ENCODE measurements at regions not wholly inside any gene's neighbourhood (a gene's known extent, or its start where the extent isn't known, plus 50 kb on each side); places are given as distances from the start of the nearest gene placed in this dataset.

DNA sequence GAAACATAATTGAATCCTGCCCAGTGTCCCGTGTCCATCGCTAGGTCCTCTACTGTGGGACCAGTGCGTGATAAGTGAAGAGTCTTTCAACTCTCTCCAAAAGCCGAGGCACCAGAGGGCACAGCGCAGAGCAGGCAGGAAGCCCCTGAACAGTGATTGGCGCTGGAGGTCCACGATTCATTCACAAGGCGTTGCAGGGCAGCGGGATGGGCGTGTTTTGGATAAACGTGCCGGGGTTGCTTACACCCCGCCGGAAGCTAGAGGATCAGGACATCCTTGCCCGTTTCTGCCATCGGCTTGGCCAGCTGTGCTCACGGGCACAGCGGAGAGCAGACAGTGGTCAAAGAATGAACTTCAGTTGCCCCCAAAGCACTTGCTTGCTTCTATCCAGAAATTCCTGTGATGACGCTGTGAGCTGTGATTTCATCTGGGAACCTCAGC, 86.0 kb upstream of the PFKP start:
- Histone ChIP-seq H3K27me3 (no peaks in the 10 kb centered on the region), H4K20me1 (ENCODE audit: low read depth) (no peaks in the 10 kb centered on the region), H3K27ac (no peak overlapping the region), H3K4me2 (no peak overlapping the region), H3K36me3 (no peaks in the 10 kb centered on the region), H3K4me1 (peaks cover 3% of the 10 kb centered on the region), H3K9me3 (ENCODE audit: low read depth) (no peaks in the 10 kb centered on the region), H3K79me2 (ENCODE audit: low read depth) (no peaks in the 10 kb centered on the region), H2AFZ (replicated peaks) (no peak overlapping the region), H3K9ac (no peak overlapping the region), H3K4me3 (no peak overlapping the region), H3F3A (ENCODE audit: low read depth) (no peaks in the 10 kb centered on the region)
- Mint-ChIP-seq H3K4me3 (no peak overlapping the region), H3K9me3 (no peaks in the 10 kb centered on the region), H3K36me3 (no peaks in the 10 kb centered on the region), H3K4me1 (peaks cover 22% of the 10 kb centered on the region), H3K27ac (no peak overlapping the region), H3K27me3 (ENCODE audit: insufficient read depth, low read depth) (peaks cover 10% of the 10 kb centered on the region)
- DNase-seq (ENCODE audit: low spot score): no peak
- no peak for TF ChIP-seq CTCF (IDR thresholded peaks at IDR 0.05)
- no peak for TF ChIP-seq EZH2phosphoT487 (IDR thresholded peaks at IDR 0.05)
- no peak for TF ChIP-seq EZH2 (IDR thresholded peaks at IDR 0.05)

DNA sequence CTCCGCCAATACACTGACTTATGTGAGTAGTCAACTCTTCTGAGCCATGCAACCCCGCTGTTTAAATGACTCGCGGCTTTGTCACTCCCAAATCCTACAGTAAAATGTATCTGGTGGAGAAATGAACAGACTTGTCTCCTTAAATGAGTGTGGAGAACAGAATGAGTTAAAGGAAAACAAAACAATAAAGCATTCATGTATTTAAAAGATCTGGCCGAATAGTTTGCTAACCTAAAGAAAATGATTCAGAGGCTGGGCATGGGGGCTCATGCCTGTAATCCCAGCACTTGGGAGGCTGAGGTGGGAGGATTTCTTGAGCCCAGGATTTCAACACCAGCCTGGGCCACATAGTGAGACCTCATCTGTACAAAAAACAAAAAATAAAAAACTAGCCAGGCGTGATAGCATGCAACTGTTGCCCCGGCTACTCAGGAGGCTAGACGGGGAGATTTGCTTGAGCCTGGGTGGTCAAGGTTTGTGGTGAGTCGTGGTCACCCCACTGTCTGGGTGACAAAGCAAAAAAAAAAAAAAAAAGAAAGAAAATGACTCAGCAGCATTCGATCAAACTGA, 86.5 kb upstream of the PFKP start:
- TF ChIP-seq EZH2 (IDR thresholded peaks at IDR 0.05) (no peak), EZH2phosphoT487 (IDR thresholded peaks at IDR 0.05) (no peak), CTCF (IDR thresholded peaks at IDR 0.05) (no peak)
- H3K9me3 ChIP-seq (ENCODE audit: low read depth): no peaks in the 10 kb centered on the region
- Mint-ChIP-seq H3K4me3 (no peak overlapping the region), H3K27ac (peak overlapping the region; percentile 8), H3K27me3 (ENCODE audit: insufficient read depth, low read depth) (peaks cover 10% of the 10 kb centered on the region), H3K9me3 (no peaks in the 10 kb centered on the region), H3K4me1 (peaks cover 17% of the 10 kb centered on the region), H3K36me3 (no peaks in the 10 kb centered on the region)
- DNase-seq (ENCODE audit: low spot score): no peak
- no peak overlapping the region for H3K9ac ChIP-seq
- H3K79me2 ChIP-seq (ENCODE audit: low read depth): no peaks in the 10 kb centered on the region
- H3K4me1 ChIP-seq: peaks cover 3% of the 10 kb centered on the region
- no peaks in the 10 kb centered on the region for H3F3A ChIP-seq (ENCODE audit: low read depth)
- no peaks in the 10 kb centered on the region for H3K27me3 ChIP-seq
- H4K20me1 ChIP-seq (ENCODE audit: low read depth): no peaks in the 10 kb centered on the region
- no peak overlapping the region for H3K27ac ChIP-seq
- no peaks in the 10 kb centered on the region for H3K36me3 ChIP-seq
- H3K4me3 ChIP-seq: no peak overlapping the region
- H2AFZ ChIP-seq (replicated peaks): no peak overlapping the region
- no peak overlapping the region for H3K4me2 ChIP-seq

DNA sequence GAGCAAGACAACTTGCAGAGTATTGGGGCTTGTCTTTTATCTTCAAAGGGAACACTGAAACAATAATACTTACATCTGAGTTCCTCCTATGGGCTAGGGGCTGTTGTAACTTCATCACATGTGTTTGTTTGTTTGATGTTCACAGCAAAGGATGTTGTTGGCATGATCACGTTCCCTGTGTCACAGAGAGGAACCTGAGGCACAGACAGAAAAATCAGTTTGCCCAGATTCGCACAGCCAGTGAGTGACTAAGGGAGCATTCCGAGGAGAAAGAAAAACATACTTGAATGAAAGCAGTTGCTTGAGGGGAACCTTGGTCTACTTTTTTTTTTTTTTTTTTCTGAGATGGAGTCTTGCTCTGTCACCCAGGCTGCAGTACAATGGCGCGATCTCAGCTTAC, 87.2 kb upstream of the PFKP start:
- no peaks in the 10 kb centered on the region for H4K20me1 ChIP-seq (ENCODE audit: low read depth)
- H3K9ac ChIP-seq: no peak overlapping the region
- H3K9me3 ChIP-seq (ENCODE audit: low read depth): no peaks in the 10 kb centered on the region
- H3K4me2 ChIP-seq: no peak overlapping the region
- no peak overlapping the region for H3K27ac ChIP-seq
- peaks cover 3% of the 10 kb centered on the region for H3K4me1 ChIP-seq
- Mint-ChIP-seq H3K27ac (no peak overlapping the region), H3K9me3 (no peaks in the 10 kb centered on the region), H3K27me3 (ENCODE audit: insufficient read depth, low read depth) (peaks cover 6% of the 10 kb centered on the region), H3K4me1 (peaks cover 17% of the 10 kb centered on the region), H3K4me3 (no peak overlapping the region), H3K36me3 (no peaks in the 10 kb centered on the region)
- H3K36me3 ChIP-seq: no peaks in the 10 kb centered on the region
- no peak overlapping the region for H2AFZ ChIP-seq (replicated peaks)
- H3K79me2 ChIP-seq (ENCODE audit: low read depth): no peaks in the 10 kb centered on the region
- no peak overlapping the region for H3K4me3 ChIP-seq
- H3F3A ChIP-seq (ENCODE audit: low read depth): no peaks in the 10 kb centered on the region
- TF ChIP-seq CTCF (IDR thresholded peaks at IDR 0.05) (no peak), EZH2phosphoT487 (IDR thresholded peaks at IDR 0.05) (no peak), EZH2 (IDR thresholded peaks at IDR 0.05) (no peak)
- H3K27me3 ChIP-seq: no peaks in the 10 kb centered on the region
- no peak for DNase-seq (ENCODE audit: low spot score)
